Esophagus squamous epithelium (tissue), 4 donors: ENCODE measurements at regions not wholly inside any gene's neighbourhood (a gene's known extent, or its start where the extent isn't known, plus 50 kb on each side); places are given as distances from the start of the nearest gene placed in this dataset.
"Not testable (repeated sequence)": the region's sequence is repeated elsewhere in the genome, so short reads cannot be mapped to it uniquely, and the experiment has no call there.

Source experiments
- POLR2A ChIP-seq, 4 donors: fragments of 450-650 bp; IDR thresholded peaks; one replicate each; pipeline ENCODE4 v1.6.1; 2017; ENCODE audit warnings: antibody characterized with exemption in 4 of 4, mild to moderate bottlenecking in 4 of 4, moderate library complexity in 3 of 4
- TF ChIP-seq, protein P1 (sequence below), 6 experiments: fragments of 450-650 bp in 4 of 6; fragments of 200-600 bp in 2 of 6; sonication (generic) in 2 of 6; IDR thresholded peaks; one replicate each; pipeline ENCODE4 v1.5.1; 2016 to 2019; ENCODE audit warnings: antibody characterized with exemption in 6 of 6, mild to moderate bottlenecking in 4 of 6, moderate library complexity in 4 of 6

DNA sequence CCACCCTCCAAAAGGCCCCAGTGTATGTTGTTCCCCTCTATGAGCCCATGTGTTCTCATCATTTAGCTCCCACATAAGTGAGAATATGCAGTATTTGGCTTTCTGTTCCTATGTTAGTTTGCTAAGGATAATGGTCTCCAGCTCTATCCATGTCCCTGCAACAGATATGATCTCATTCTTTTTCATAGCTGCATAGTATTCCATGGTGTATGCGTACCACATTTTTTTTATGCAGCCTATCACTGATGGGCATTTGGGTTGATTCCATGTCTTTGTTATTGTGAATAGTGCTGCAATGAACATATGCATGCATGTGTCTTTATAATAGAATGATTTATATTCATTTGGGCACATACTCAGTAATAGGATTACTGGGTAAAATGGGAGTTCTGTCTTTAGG lies 73.9 kb upstream of the ZNF81 start:
- TF ChIP-seq, protein P1, sequence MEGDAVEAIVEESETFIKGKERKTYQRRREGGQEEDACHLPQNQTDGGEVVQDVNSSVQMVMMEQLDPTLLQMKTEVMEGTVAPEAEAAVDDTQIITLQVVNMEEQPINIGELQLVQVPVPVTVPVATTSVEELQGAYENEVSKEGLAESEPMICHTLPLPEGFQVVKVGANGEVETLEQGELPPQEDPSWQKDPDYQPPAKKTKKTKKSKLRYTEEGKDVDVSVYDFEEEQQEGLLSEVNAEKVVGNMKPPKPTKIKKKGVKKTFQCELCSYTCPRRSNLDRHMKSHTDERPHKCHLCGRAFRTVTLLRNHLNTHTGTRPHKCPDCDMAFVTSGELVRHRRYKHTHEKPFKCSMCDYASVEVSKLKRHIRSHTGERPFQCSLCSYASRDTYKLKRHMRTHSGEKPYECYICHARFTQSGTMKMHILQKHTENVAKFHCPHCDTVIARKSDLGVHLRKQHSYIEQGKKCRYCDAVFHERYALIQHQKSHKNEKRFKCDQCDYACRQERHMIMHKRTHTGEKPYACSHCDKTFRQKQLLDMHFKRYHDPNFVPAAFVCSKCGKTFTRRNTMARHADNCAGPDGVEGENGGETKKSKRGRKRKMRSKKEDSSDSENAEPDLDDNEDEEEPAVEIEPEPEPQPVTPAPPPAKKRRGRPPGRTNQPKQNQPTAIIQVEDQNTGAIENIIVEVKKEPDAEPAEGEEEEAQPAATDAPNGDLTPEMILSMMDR (IDR thresholded peaks at IDR 0.05): not testable (repeated sequence)
- TF ChIP-seq POLR2A (IDR thresholded peaks at IDR 0.05): not testable (repeated sequence)
